IMR-90 (cell line): ENCODE measurements at regions not wholly inside any gene's neighbourhood (a gene's known extent, or its start where the extent isn't known, plus 50 kb on each side); places are given as distances from the start of the nearest gene placed in this dataset.

Experiments
- ATAC-seq: fragments of 200-7000 bp; cut with Tn5 transposase; 2 replicates; pipeline ENCODE4 v1.9.1; 2020; ENCODE audit warnings: low read depth, mild to moderate bottlenecking, moderate library complexity
- BruUV-seq: library from RNA; stranded (reverse); fragments of 400-500 nt; replicated peaks from 2 replicates; lab custom pipeline; 2021; lab: Mats Ljungman, UMichigan
- CTCF ChIA-PET: fragments of 300-600 bp; formaldehyde crosslinking; extraction: SDS; loops from one replicate; lab custom pipeline; 2021; ENCODE audit warnings: antibody characterized with exemption; lab: Yijun Ruan, JAX
- POLR2A ChIA-PET: fragments of 300-600 bp; sonication (Branson Sonifier 250); formaldehyde crosslinking; loops from one replicate; lab custom pipeline; 2022; ENCODE audit warnings: antibody characterized with exemption; ENCODE audit not compliant: unreplicated experiment; lab: Charles Lee
- DNase-seq: peaks from one replicate; pipeline ENCODE4 v3.0.0; 2013
- H2AFZ ChIP-seq: replicated peaks from 2 replicates; pipeline ENCODE3; 2013; ENCODE audit warnings: low read length, mild to moderate bottlenecking; ENCODE audit not compliant: poor library complexity
- H2AK5ac ChIP-seq: 2 replicates; pipeline ENCODE4 v1.6.1; 2013; ENCODE audit warnings: low read depth, low read length, inconsistent platforms
- H2AK9ac ChIP-seq: replicated peaks from 2 replicates; pipeline ENCODE3; 2013; ENCODE audit warnings: mild to moderate bottlenecking, low read depth, low read length, moderate library complexity; ENCODE audit not compliant: poor library complexity
- H2BK120ac ChIP-seq: 2 replicates; pipeline ENCODE4 v1.6.1; 2013; ENCODE audit warnings: low read depth, low read length, inconsistent platforms
- H2BK15ac ChIP-seq: 3 replicates; pipeline ENCODE4 v1.6.1; 2013; ENCODE audit warnings: low read depth, low read length, inconsistent platforms
- H2BK20ac ChIP-seq: 2 replicates; pipeline ENCODE4 v1.6.1; 2013; ENCODE audit warnings: low read depth, mild to moderate bottlenecking, inconsistent platforms, low read length, moderate library complexity
- H2BK5ac ChIP-seq: 2 replicates; pipeline ENCODE4 v1.6.1; 2013; ENCODE audit warnings: mild to moderate bottlenecking, low read depth, low read length, inconsistent platforms; ENCODE audit not compliant: poor library complexity, severe bottlenecking
- H3K14ac ChIP-seq: replicated peaks from 2 replicates; pipeline ENCODE4 v1.6.1; 2013; ENCODE audit warnings: low read depth, low read length, inconsistent platforms
- H3K18ac ChIP-seq: 2 replicates; pipeline ENCODE4 v1.6.1; 2013; ENCODE audit warnings: low read depth, low read length, control low read depth
- H3K23ac ChIP-seq: 2 replicates; pipeline ENCODE4 v1.6.1; 2013; ENCODE audit warnings: low read depth, low read length, inconsistent platforms
- H3K27ac ChIP-seq: 2 replicates; pipeline ENCODE4 v1.5.1; 2013; ENCODE audit warnings: mild to moderate bottlenecking, control low read depth, low read length; ENCODE audit not compliant: insufficient read depth
- H3K27me3 ChIP-seq: 2 replicates; pipeline ENCODE4 v1.6.1; 2013; ENCODE audit warnings: low read length; ENCODE audit not compliant: control insufficient read depth, insufficient read depth
- H3K36me3 ChIP-seq: 2 replicates; pipeline ENCODE4 v1.6.1; 2013; ENCODE audit warnings: low read length, mixed read lengths; ENCODE audit not compliant: control insufficient read depth, insufficient read depth
- H3K4ac ChIP-seq: 2 replicates; pipeline ENCODE4 v1.6.1; 2013; ENCODE audit warnings: low read depth, low read length, inconsistent platforms
- H3K4me1 ChIP-seq: 2 replicates; pipeline ENCODE4 v1.6.1; 2013; ENCODE audit warnings: low read length, mixed read lengths; ENCODE audit not compliant: control insufficient read depth, insufficient read depth
- H3K4me2 ChIP-seq: 2 replicates; pipeline ENCODE4 v1.6.1; 2013; ENCODE audit warnings: low read depth, mild to moderate bottlenecking, control low read depth, low read length, moderate library complexity
- H3K4me3 ChIP-seq: 2 replicates; pipeline ENCODE4 v1.5.1; 2013; ENCODE audit warnings: low read depth, mild to moderate bottlenecking, control low read depth, low read length, moderate library complexity; ENCODE audit not compliant: insufficient read depth
- H3K56ac ChIP-seq: 2 replicates; pipeline ENCODE4 v1.6.1; 2013; ENCODE audit warnings: low read length, inconsistent platforms; ENCODE audit not compliant: insufficient read depth; ENCODE audit errors: extremely low read depth
- H3K79me1 ChIP-seq, 2 experiments: 2 replicates each; pipeline ENCODE4 v1.6.1; 2013; ENCODE audit warnings: low read length in 2 of 2, inconsistent platforms in 1 of 2, low read depth in 1 of 2
- H3K9ac ChIP-seq: 2 replicates; pipeline ENCODE4 v1.6.1; 2013; ENCODE audit warnings: low read depth, low read length, control low read depth
- H3K9me1 ChIP-seq: 2 replicates; pipeline ENCODE4 v1.6.1; 2013; ENCODE audit warnings: low read length, inconsistent platforms; ENCODE audit not compliant: insufficient read depth
- H3K9me3 ChIP-seq: 2 replicates; pipeline ENCODE4 v1.6.1; 2013; ENCODE audit warnings: low read length; ENCODE audit not compliant: control insufficient read depth, insufficient read depth
- H4K20me1 ChIP-seq: 2 replicates; pipeline ENCODE4 v1.6.1; 2013; ENCODE audit warnings: low read length, inconsistent platforms; ENCODE audit not compliant: insufficient read depth
- H4K5ac ChIP-seq: 2 replicates; pipeline ENCODE4 v1.6.1; 2013; ENCODE audit warnings: mild to moderate bottlenecking, low read depth, low read length, control low read depth
- H4K8ac ChIP-seq, 2 experiments: 2 replicates each; pipeline ENCODE4 v1.6.1; 2013; ENCODE audit warnings: low read depth in 2 of 2, low read length in 2 of 2, control low read depth in 1 of 2, inconsistent platforms in 1 of 2
- H4K91ac ChIP-seq: 2 replicates; pipeline ENCODE4 v1.6.1; 2013; ENCODE audit warnings: low read depth, low read length, inconsistent platforms; ENCODE audit not compliant: insufficient read depth
- CEBPB ChIP-seq: IDR thresholded peaks from 2 replicates; pipeline ENCODE4 v1.6.1; 2012; ENCODE audit warnings: low read depth, low read length, improper control_type of control experiment
- CTCF ChIP-seq: conservative IDR thresholded peaks from 2 replicates; pipeline ENCODE4 v1.5.1; 2012; ENCODE audit warnings: mild to moderate bottlenecking, low read depth, low read length, improper control_type of control experiment
- FOS ChIP-seq: fragments of 150-350 bp; IDR thresholded peaks from 2 replicates; pipeline ENCODE4 v1.6.1; 2016; ENCODE audit warnings: low read depth, low read length
- MAFK ChIP-seq: IDR thresholded peaks from 2 replicates; pipeline ENCODE4 v1.6.1; 2012; ENCODE audit warnings: low read depth, low read length, improper control_type of control experiment
- MAZ ChIP-seq: IDR thresholded peaks from 2 replicates; pipeline ENCODE4 v1.6.1; 2012; ENCODE audit warnings: low read depth, mild to moderate bottlenecking, low read length, improper control_type of control experiment, moderate library complexity, borderline replicate concordance
- MXI1 ChIP-seq: IDR thresholded peaks from 2 replicates; pipeline ENCODE4 v1.6.1; 2012; ENCODE audit warnings: low read depth, mild to moderate bottlenecking, low read length, moderate library complexity, borderline replicate concordance
- POLR2A ChIP-seq: IDR thresholded peaks from 2 replicates; pipeline ENCODE4 v1.6.1; 2012; ENCODE audit warnings: mild to moderate bottlenecking, low read depth, low read length
- RCOR1 ChIP-seq: IDR thresholded peaks from 2 replicates; pipeline ENCODE4 v1.6.1; 2012; ENCODE audit warnings: mild to moderate bottlenecking, low read length, improper control_type of control experiment; ENCODE audit not compliant: insufficient replicate concordance
- SMC3 ChIP-seq: fragments of 150-350 bp; IDR thresholded peaks from 2 replicates; pipeline ENCODE4 v1.6.1; 2016; ENCODE audit warnings: low read depth, mild to moderate bottlenecking, antibody characterized with exemption, low read length, moderate library complexity
- USF2 ChIP-seq: fragments of 150-350 bp; IDR thresholded peaks from 2 replicates; pipeline ENCODE4 v1.6.1; 2017; ENCODE audit warnings: mild to moderate bottlenecking, antibody characterized with exemption, low read length, low read depth
- WGBS, 2 experiments: methylation state at CpG; one replicate each; pipeline versions ENCODE4 v1.1.5 to v1.1.7; 2013; ENCODE audit warnings: missing lambda C conversion rate in 2 of 2; ENCODE audit not compliant: insufficient read length in 1 of 2; ENCODE audit errors: extremely low coverage in 2 of 2; 5-methylcytosine and 5-hydroxymethylcytosine counted together
- dilution Hi-C: fragments of 300-500 bp; cut with HindIII; formaldehyde crosslinking; loops from one replicate; pipeline ENCODE4 v1.14.3; 2018; ENCODE audit warnings: low sequenced_read_pairs; ENCODE audit not compliant: unreplicated experiment
- in situ Hi-C: fragments of 300-500 bp; cut with MboI; formaldehyde crosslinking; loops from 3 replicates; pipeline ENCODE4 v1.14.3; 2019; ENCODE audit warnings: low sequenced_read_pairs, inconsistent platforms, mixed read lengths
- intact Hi-C: fragments of 100-400 bp; cut with micrococcal nuclease; formaldehyde crosslinking; loops from 2 replicates; pipeline ENCODE4 v1.10.0; 2022

GRCh38 chr3:107142786-107143575 lies 234.3 kb upstream of the CCDC54 start:
- Histone ChIP-seq H2BK5ac (no peak overlapping the region), H2BK15ac (no peak overlapping the region), H3K27me3 (peaks cover 5% of the 10 kb centered on the region), H2BK120ac (no peak overlapping the region), H3K79me1 (no peaks in the 10 kb centered on the region), H3K14ac (no peak overlapping the region), H2AK5ac (no peak overlapping the region), H3K9me3 (no peaks in the 10 kb centered on the region), H3K36me3 (no peaks in the 10 kb centered on the region), H3K4ac (no peak overlapping the region), H4K20me1 (no peaks in the 10 kb centered on the region), H2AFZ (no peak overlapping the region), H3K56ac (no peak overlapping the region), H3K4me2 (no peak overlapping the region), H3K23ac (no peak overlapping the region), H3K9ac (no peak overlapping the region), H3K18ac (no peak overlapping the region), H3K27ac (no peak overlapping the region), H2AK9ac (no peak overlapping the region), H3K4me3 (no peak overlapping the region), H4K5ac (no peak overlapping the region), H4K91ac (no peak overlapping the region), H2BK20ac (no peak overlapping the region), H3K9me1 (no peaks in the 10 kb centered on the region), H3K4me1 (no peaks in the 10 kb centered on the region), H4K8ac (no peak overlapping the region)
- TF ChIP-seq RCOR1 = no peak
- TF ChIP-seq POLR2A = no peak
- no peak for TF ChIP-seq MAFK
- no peak for TF ChIP-seq MAZ
- no peak for TF ChIP-seq MXI1
- TF ChIP-seq CTCF = no peak
- no peak for TF ChIP-seq FOS
- TF ChIP-seq USF2 = no peak
- no peak for TF ChIP-seq SMC3
- no peak for TF ChIP-seq CEBPB
- in situ Hi-C loops = no loop called here
- intact Hi-C loops = no loop called here
- dilution Hi-C loops = no loop called here
- ATAC-seq = no peak
- WGBS, 2 experiments = no CpG with 5 or more reads among the region's 4 CpGs
- DNase-seq = no peak
- BruUV-seq = no TSS peak
- ChIA-PET CTCF (interaction anchor here (0.6 kb wide), 1 partner anchor 93 kb away, joined by 3 read pairs; no protein-coding TSS in a partner anchor), POLR2A (interaction anchor here (0.5 kb wide), 1 partner anchor 21 kb away, joined by 3 read pairs; no protein-coding TSS in a partner anchor)
